Fibroblast of pulmonary artery (primary cell): ENCODE measurements at regions not wholly inside any gene's neighbourhood (a gene's known extent, or its start where the extent isn't known, plus 50 kb on each side); places are given as distances from the start of the nearest gene placed in this dataset.

Source experiments
- DNase-seq: peaks from one replicate; pipeline ENCODE4 v3.0.0-alpha.2; 2010; ENCODE audit warnings: low read depth
- H3K4me3 ChIP-seq: replicated peaks from 2 replicates; pipeline ENCODE4 v1.5.1; 2011; ENCODE audit warnings: low read depth, mild to moderate bottlenecking, control low read depth, low read length, moderate library complexity
- TF ChIP-seq, protein P1 (sequence below): IDR thresholded peaks from 2 replicates; pipeline ENCODE4 v1.5.1; 2011; ENCODE audit warnings: mild to moderate bottlenecking, control low read depth, low read length, inconsistent platforms; ENCODE audit errors: missing control alignments

DNA sequence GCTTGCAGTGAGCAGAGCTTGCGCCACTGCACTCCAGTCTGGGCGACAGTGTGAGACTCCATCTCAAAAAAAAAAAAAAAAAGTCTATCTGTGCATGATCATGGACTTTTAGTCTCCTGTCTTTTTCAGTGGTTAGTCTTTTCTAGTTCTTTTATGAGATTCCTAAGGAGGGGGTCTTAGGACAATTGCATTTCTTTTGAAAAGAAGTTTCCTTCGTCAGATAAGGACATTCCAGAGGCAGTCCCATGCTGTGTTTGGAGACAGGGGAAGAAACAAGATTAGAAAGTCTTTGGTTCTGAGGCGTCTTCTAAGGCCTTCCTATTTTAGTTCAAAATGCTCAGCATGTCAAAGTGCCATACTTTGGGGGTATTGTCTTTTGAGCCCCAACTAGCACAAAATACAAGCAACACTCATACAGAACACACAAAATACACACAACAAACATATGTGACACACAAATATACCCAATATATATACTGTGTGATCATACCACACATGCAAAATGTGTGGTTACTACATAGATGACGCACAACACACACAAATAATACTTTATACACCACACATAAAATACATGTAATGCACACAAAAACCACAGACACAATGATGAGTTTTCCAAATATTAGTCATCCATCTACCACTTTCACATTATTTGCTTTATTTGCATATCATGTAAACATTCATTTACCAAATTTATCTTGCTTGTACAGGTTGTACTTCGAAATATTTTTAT is 394.5 kb downstream of the SPATA31D1 start:
- TF ChIP-seq, protein P1, sequence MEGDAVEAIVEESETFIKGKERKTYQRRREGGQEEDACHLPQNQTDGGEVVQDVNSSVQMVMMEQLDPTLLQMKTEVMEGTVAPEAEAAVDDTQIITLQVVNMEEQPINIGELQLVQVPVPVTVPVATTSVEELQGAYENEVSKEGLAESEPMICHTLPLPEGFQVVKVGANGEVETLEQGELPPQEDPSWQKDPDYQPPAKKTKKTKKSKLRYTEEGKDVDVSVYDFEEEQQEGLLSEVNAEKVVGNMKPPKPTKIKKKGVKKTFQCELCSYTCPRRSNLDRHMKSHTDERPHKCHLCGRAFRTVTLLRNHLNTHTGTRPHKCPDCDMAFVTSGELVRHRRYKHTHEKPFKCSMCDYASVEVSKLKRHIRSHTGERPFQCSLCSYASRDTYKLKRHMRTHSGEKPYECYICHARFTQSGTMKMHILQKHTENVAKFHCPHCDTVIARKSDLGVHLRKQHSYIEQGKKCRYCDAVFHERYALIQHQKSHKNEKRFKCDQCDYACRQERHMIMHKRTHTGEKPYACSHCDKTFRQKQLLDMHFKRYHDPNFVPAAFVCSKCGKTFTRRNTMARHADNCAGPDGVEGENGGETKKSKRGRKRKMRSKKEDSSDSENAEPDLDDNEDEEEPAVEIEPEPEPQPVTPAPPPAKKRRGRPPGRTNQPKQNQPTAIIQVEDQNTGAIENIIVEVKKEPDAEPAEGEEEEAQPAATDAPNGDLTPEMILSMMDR = no peak
- no peak for DNase-seq
- no peak overlapping the region for H3K4me3 ChIP-seq

DNA sequence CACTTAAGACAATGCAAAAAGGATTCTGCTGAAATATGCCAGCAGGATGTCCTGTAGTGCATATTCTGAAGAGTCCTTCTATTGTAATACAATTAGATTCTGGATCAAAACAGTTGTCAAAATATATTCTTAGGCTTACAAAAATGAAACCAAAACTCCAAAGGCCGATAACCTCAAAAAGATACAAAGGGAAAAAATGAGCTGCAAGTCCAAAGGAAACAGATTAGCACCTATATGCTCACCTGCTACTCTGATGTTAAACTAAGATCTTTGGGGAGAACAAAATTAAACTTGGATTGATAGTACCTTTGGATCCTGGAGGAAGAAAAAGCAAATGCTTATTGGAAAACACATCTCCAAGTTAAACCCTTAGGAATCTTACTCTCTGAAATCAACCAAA is 397.1 kb downstream of the SPATA31D1 start:
- TF ChIP-seq, protein P1 = no peak
- H3K4me3 ChIP-seq = no peak overlapping the region
- no peak for DNase-seq

DNA sequence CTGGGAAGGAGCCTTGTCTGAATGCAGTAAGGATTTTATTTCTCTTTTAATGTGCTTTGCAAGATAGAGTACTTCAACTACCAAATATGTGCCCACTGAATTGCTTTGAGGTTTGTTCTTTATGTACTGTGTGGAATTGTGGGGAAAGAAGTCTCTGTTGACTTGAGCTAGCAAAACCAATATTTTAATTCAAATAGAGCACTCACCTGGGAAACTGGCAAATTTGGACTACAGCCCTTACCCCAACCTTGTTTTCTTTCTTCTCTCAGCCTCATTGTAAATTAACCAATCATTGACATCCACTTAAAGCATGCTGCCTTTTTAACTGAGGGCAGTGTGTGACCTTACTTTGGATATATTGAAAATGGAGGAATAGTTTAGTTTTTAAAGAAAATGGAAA is 409.0 kb downstream of the SPATA31D1 start:
- H3K4me3 ChIP-seq = no peak overlapping the region
- DNase-seq = no peak
- TF ChIP-seq, protein P1 = no peak

DNA sequence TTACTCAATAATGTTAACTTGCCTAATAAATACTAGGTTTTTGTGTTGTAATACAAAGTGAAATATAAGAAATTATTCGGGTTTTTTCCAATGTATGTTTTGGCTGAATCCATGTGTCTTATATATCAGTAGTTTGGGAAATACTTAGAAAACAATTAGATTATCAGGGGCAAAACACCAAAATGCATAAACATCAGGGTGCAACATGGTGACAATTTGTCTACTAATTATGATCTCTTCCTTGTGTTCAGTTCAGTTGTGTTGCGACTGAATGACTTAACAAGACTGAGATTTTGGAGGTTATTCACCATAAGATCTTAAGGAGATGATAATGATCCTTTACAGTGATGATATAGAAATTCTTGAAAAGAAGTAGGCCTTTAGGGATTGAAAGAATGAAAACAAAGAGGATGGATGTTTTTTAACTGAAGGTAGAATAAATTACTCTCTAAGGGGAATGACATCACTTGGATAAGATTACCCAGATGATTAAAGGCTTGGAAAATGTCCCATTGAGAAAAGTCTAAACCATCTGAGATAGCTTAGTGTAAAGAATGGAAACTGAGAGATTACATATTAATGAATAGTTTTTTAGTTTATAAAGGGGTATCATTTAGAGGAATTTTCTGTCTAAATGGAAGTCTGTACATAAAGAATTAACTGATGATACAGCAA is 415.8 kb downstream of the SPATA31D1 start:
- no peak for DNase-seq
- TF ChIP-seq, protein P1 = no peak
- no peak overlapping the region for H3K4me3 ChIP-seq

DNA sequence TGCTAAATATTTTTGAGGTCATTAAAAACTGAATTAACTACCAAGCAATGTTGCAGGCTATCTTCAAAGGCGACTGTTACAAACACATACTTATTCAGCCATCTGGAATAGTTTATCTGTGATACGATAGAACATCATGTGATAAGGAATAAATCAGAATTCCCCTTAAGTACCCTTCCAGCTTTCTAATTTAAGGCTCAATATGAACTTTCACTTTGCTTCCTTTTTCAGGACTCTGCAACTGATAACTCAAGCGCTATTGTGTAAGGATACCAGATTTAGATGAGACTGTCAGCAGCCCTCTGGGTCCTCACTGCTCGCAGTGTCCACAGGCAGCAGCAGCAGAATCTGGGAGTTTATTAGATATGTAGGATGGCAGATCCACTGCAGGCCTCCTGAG is 416.3 kb downstream of the SPATA31D1 start:
- no peak overlapping the region for H3K4me3 ChIP-seq
- DNase-seq = no peak
- TF ChIP-seq, protein P1 = no peak

DNA sequence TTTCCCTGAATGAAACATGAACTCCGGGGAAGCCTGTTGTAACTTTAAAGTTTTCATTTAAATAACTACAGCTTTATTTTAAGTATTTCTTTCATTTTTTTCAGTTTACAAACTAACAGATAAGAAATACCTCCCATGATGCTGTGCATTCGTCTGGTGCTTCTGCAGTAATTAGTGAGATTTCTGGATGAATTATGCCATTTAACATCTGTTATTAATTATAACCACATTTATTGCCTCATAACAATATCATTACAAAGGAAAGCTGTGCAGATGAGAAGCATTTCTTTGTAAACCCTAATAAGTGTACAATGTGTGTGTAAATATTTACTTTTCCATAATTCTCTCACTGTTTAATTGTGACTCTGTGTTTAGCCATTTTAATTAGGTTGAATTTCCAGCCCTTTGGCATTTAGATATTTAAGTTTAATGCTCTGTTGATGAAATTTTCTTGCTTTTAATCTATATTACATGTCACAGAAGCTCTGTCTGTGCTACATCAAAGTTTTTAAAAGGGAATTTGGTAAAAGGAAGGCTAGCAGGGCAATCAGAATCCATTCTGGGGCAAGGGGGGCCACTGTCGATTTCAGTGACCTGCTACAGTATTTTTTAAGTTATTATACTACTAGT is 418.0 kb downstream of the SPATA31D1 start:
- TF ChIP-seq, protein P1 = no peak
- no peak overlapping the region for H3K4me3 ChIP-seq
- DNase-seq = no peak
